CD8-positive, alpha-beta memory T cell (primary cell): ENCODE measurements at regions not wholly inside any gene's neighbourhood (a gene's known extent, or its start where the extent isn't known, plus 50 kb on each side); places are given as distances from the start of the nearest gene placed in this dataset.

Experiments used
- CTCF ChIA-PET: fragments of 350-600 bp; sonication (Branson Sonifier 250); formaldehyde crosslinking; loops from one replicate; lab custom pipeline; 2021; ENCODE audit warnings: antibody characterized with exemption; lab: Charles Lee
- POLR2A ChIA-PET: fragments of 350-600 bp; sonication (Branson Sonifier 250); formaldehyde crosslinking; loops from one replicate; lab custom pipeline; 2021; ENCODE audit warnings: antibody characterized with exemption; lab: Charles Lee
- DNase-seq, 5 donors: peaks; one replicate each; pipeline versions ENCODE4 v3.0.0 to v3.0.0-alpha.2; 2020 to 2022; ENCODE audit warnings: mixed read lengths in 1 of 5
- H3K27ac ChIP-seq: one replicate; pipeline ENCODE4 v1.7.0; 2013; ENCODE audit warnings: low read depth, mild to moderate bottlenecking, low read length, moderate library complexity
- H3K27me3 ChIP-seq: 2 replicates; pipeline ENCODE4 v1.7.0; 2013; ENCODE audit warnings: low read length, mild to moderate bottlenecking; ENCODE audit not compliant: insufficient read depth, poor library complexity, severe bottlenecking
- H3K36me3 ChIP-seq: 2 replicates; pipeline ENCODE4 v1.7.0; 2013; ENCODE audit warnings: mild to moderate bottlenecking, low read length, moderate library complexity; ENCODE audit not compliant: insufficient read depth
- H3K4me1 ChIP-seq: 2 replicates; pipeline ENCODE4 v1.7.0; 2013; ENCODE audit warnings: mild to moderate bottlenecking, low read length, moderate library complexity; ENCODE audit not compliant: insufficient read depth
- H3K4me3 ChIP-seq: 2 replicates; pipeline ENCODE4 v1.7.0; 2013; ENCODE audit warnings: mild to moderate bottlenecking, low read length
- H3K9me3 ChIP-seq: 2 replicates; pipeline ENCODE4 v1.7.0; 2013; ENCODE audit warnings: mild to moderate bottlenecking, low read length
- H3K27ac Mint-ChIP-seq, 8 donors: one replicate each; pipeline ENCODE4 v1.8.0; 2020 to 2021; ENCODE audit warnings: mixed read lengths in 8 of 8, mild to moderate bottlenecking in 6 of 8, inconsistent platforms in 3 of 8, moderate library complexity in 3 of 8
- H3K27me3 Mint-ChIP-seq, 2 donors: one replicate each; pipeline ENCODE4 v1.8.0; 2020 to 2021; ENCODE audit warnings: mixed read lengths in 2 of 2, mild to moderate bottlenecking in 1 of 2, moderate library complexity in 1 of 2
- H3K36me3 Mint-ChIP-seq, 3 donors: one replicate each; pipeline ENCODE4 v1.8.0; 2020 to 2021; ENCODE audit warnings: mixed read lengths in 3 of 3, inconsistent platforms in 1 of 3, mild to moderate bottlenecking in 1 of 3
- H3K4me1 Mint-ChIP-seq, 3 donors: one replicate each; pipeline ENCODE4 v1.8.0; 2020 to 2021; ENCODE audit warnings: mixed read lengths in 3 of 3, inconsistent platforms in 1 of 3, mild to moderate bottlenecking in 1 of 3
- H3K4me3 Mint-ChIP-seq, 7 donors: one replicate each; pipeline ENCODE4 v1.8.0; 2020 to 2021; ENCODE audit warnings: mixed read lengths in 7 of 7, mild to moderate bottlenecking in 6 of 7, moderate library complexity in 4 of 7, inconsistent platforms in 2 of 7
- H3K9me3 Mint-ChIP-seq, 5 donors: one replicate each; pipeline ENCODE4 v1.8.0; 2020 to 2022; ENCODE audit warnings: mixed read lengths in 5 of 5, mild to moderate bottlenecking in 3 of 5, moderate library complexity in 2 of 5, inconsistent platforms in 1 of 5

GRCh38 chr4:57320217-57320616, 210.0 kb upstream of the IGFBP7 start:
- DNase-seq, result no peak
- no peak overlapping the region for H3K27ac ChIP-seq
- no peaks in the 10 kb centered on the region for H3K27me3 ChIP-seq
- Mint-ChIP-seq H3K36me3 (no peaks in the 10 kb centered on the region), H3K27ac (no peak overlapping the region), H3K27me3 (peaks cover 0 to 3% of the 10 kb centered on the region in 2 donors), H3K4me3 (no peak overlapping the region), H3K4me1 (no peaks in the 10 kb centered on the region), H3K9me3 (peaks cover 0 to 3% (median 0%) of the 10 kb centered on the region in 5 donors)
- ChIA-PET CTCF (no interaction called here), POLR2A (no interaction called here)
- H3K4me1 ChIP-seq, result no peaks in the 10 kb centered on the region
- no peaks in the 10 kb centered on the region for H3K36me3 ChIP-seq
- no peak overlapping the region for H3K4me3 ChIP-seq
- H3K9me3 ChIP-seq, result no peaks in the 10 kb centered on the region

- peaks cover 0 to 3% of the 10 kb centered on the region in 2 donors for H3K27me3 Mint-ChIP-seq
- H3K4me1 ChIP-seq, result no peaks in the 10 kb centered on the region
- CTCF ChIA-PET, result no interaction called here
- H3K36me3 ChIP-seq, result no peaks in the 10 kb centered on the region
- no peak overlapping the region for H3K4me3 ChIP-seq
- H3K9me3 Mint-ChIP-seq, result peaks cover 0 to 3% (median 0%) of the 10 kb centered on the region in 5 donors
- no peaks in the 10 kb centered on the region for H3K36me3 Mint-ChIP-seq
- POLR2A ChIA-PET, result no interaction called here
- no peak overlapping the region for H3K27ac Mint-ChIP-seq
- H3K27me3 ChIP-seq, result no peaks in the 10 kb centered on the region
- no peak overlapping the region for H3K27ac ChIP-seq
- no peaks in the 10 kb centered on the region for H3K4me1 Mint-ChIP-seq
- DNase-seq, result no peak
- no peak overlapping the region for H3K4me3 Mint-ChIP-seq
- H3K9me3 ChIP-seq, result no peaks in the 10 kb centered on the region
These were observed 208.5 kb upstream of the IGFBP7 start for GRCh38 chr4:57318703-57319102.

GRCh38 chr4:57314636-57315035, 204.5 kb upstream of the IGFBP7 start:
- no peak for DNase-seq
- H3K27me3 Mint-ChIP-seq, result peaks cover 0 to 3% of the 10 kb centered on the region in 2 donors
- no peak overlapping the region for H3K4me3 Mint-ChIP-seq
- POLR2A ChIA-PET, result no interaction called here
- H3K27ac Mint-ChIP-seq, result no peak overlapping the region
- no peaks in the 10 kb centered on the region for H3K36me3 Mint-ChIP-seq
- H3K27me3 ChIP-seq, result no peaks in the 10 kb centered on the region
- H3K4me1 ChIP-seq, result no peaks in the 10 kb centered on the region
- CTCF ChIA-PET, result no interaction called here
- no peaks in the 10 kb centered on the region for H3K36me3 ChIP-seq
- no peaks in the 10 kb centered on the region for H3K4me1 Mint-ChIP-seq
- no peak overlapping the region for H3K4me3 ChIP-seq
- H3K27ac ChIP-seq, result no peak overlapping the region
- no peaks in the 10 kb centered on the region for H3K9me3 ChIP-seq
- peaks cover 0 to 6% (median 0%) of the 10 kb centered on the region in 5 donors for H3K9me3 Mint-ChIP-seq

GRCh38 chr4:57312296-57312695, 202.1 kb upstream of the IGFBP7 start:
- peaks cover 0 to 9% (median 0%) of the 10 kb centered on the region in 5 donors for H3K9me3 Mint-ChIP-seq
- no peak overlapping the region for H3K4me3 Mint-ChIP-seq

GRCh38 chr4:57309658-57310057, 199.5 kb upstream of the IGFBP7 start:
- Histone ChIP-seq H3K4me3 (no peak overlapping the region), H3K27me3 (no peaks in the 10 kb centered on the region), H3K9me3 (no peaks in the 10 kb centered on the region), H3K4me1 (no peaks in the 10 kb centered on the region), H3K27ac (no peak overlapping the region), H3K36me3 (no peaks in the 10 kb centered on the region)
- no peak for DNase-seq
- ChIA-PET POLR2A (no interaction called here), CTCF (no interaction called here)
- Mint-ChIP-seq H3K27ac (no peak overlapping the region), H3K36me3 (peaks cover 0 to 1% (median 0%) of the 10 kb centered on the region in 3 donors), H3K4me1 (no peaks in the 10 kb centered on the region), H3K4me3 (no peak overlapping the region), H3K9me3 (peaks cover 0 to 10% (median 3%) of the 10 kb centered on the region in 5 donors), H3K27me3 (peaks cover 2 to 5% of the 10 kb centered on the region in 2 donors)

More at GRCh38 chr4:57312296-57312695, 202.1 kb upstream of the IGFBP7 start:
- no peaks in the 10 kb centered on the region for H3K36me3 ChIP-seq
- no peak for DNase-seq
- no peaks in the 10 kb centered on the region for H3K27me3 ChIP-seq
- H3K4me1 Mint-ChIP-seq, result no peaks in the 10 kb centered on the region
- peaks cover 0 to 5% of the 10 kb centered on the region in 2 donors for H3K27me3 Mint-ChIP-seq
- H3K27ac ChIP-seq, result no peak overlapping the region
- H3K4me3 ChIP-seq, result no peak overlapping the region
- no peak overlapping the region for H3K27ac Mint-ChIP-seq
- H3K4me1 ChIP-seq, result no peaks in the 10 kb centered on the region
- ChIA-PET CTCF (no interaction called here), POLR2A (no interaction called here)
- peaks cover 0 to 1% (median 0%) of the 10 kb centered on the region in 3 donors for H3K36me3 Mint-ChIP-seq
- no peaks in the 10 kb centered on the region for H3K9me3 ChIP-seq

- H3K36me3 Mint-ChIP-seq, result peaks cover 0 to 1% (median 0%) of the 10 kb centered on the region in 3 donors
- Histone ChIP-seq H3K36me3 (no peaks in the 10 kb centered on the region), H3K4me1 (no peaks in the 10 kb centered on the region), H3K27me3 (no peaks in the 10 kb centered on the region), H3K27ac (no peak overlapping the region), H3K9me3 (no peaks in the 10 kb centered on the region), H3K4me3 (no peak overlapping the region)
- POLR2A ChIA-PET, result no interaction called here
- peaks cover 0 to 10% (median 3%) of the 10 kb centered on the region in 5 donors for H3K9me3 Mint-ChIP-seq
- no peak for DNase-seq
- no peak overlapping the region for H3K4me3 Mint-ChIP-seq
- CTCF ChIA-PET, result no interaction called here
- H3K27me3 Mint-ChIP-seq, result peaks cover 2 to 3% of the 10 kb centered on the region in 2 donors
- H3K27ac Mint-ChIP-seq, result no peak overlapping the region
- no peaks in the 10 kb centered on the region for H3K4me1 Mint-ChIP-seq
These were observed 198.1 kb upstream of the IGFBP7 start for GRCh38 chr4:57308301-57308700.

- Mint-ChIP-seq H3K27me3 (peaks cover 2% of the 10 kb centered on the region in 2 donors), H3K4me1 (no peaks in the 10 kb centered on the region), H3K36me3 (peaks cover 0 to 1% (median 0%) of the 10 kb centered on the region in 3 donors), H3K9me3 (peaks cover 2 to 7% (median 3%) of the 10 kb centered on the region in 5 donors), H3K27ac (no peak overlapping the region), H3K4me3 (no peak overlapping the region)
- no peaks in the 10 kb centered on the region for H3K9me3 ChIP-seq
- no peak overlapping the region for H3K27ac ChIP-seq
- no peaks in the 10 kb centered on the region for H3K36me3 ChIP-seq
- no peak for DNase-seq
- H3K4me3 ChIP-seq, result no peak overlapping the region
- H3K27me3 ChIP-seq, result no peaks in the 10 kb centered on the region
- no peaks in the 10 kb centered on the region for H3K4me1 ChIP-seq
- ChIA-PET CTCF (no interaction called here), POLR2A (no interaction called here)
These were observed 195.7 kb upstream of the IGFBP7 start for GRCh38 chr4:57305836-57306235.

GRCh38 chr4:57303012-57303751, 193.0 kb upstream of the IGFBP7 start:
- Histone ChIP-seq H3K36me3 (no peaks in the 10 kb centered on the region), H3K27ac (no peak overlapping the region), H3K4me3 (no peak overlapping the region), H3K9me3 (no peaks in the 10 kb centered on the region), H3K27me3 (no peaks in the 10 kb centered on the region), H3K4me1 (no peaks in the 10 kb centered on the region)
- Mint-ChIP-seq H3K4me1 (no peaks in the 10 kb centered on the region), H3K36me3 (peaks cover 0 to 1% (median 0%) of the 10 kb centered on the region in 3 donors), H3K27ac (no peak overlapping the region), H3K27me3 (peaks cover 2% of the 10 kb centered on the region in 2 donors), H3K4me3 (no peak overlapping the region), H3K9me3 (peaks cover 0 to 6% (median 3%) of the 10 kb centered on the region in 5 donors)
- ChIA-PET POLR2A (no interaction called here), CTCF (no interaction called here)
- DNase-seq, result no peak
